Cardiac muscle cell (in vitro differentiated cells and primary cell): ENCODE measurements at regions not wholly inside any gene's neighbourhood (a gene's known extent, or its start where the extent isn't known, plus 50 kb on each side); places are given as distances from the start of the nearest gene placed in this dataset.

Experiments
- DNase-seq, 2 donors: peaks; one replicate each; pipeline versions ENCODE4 v3.0.0 to v3.0.0-alpha.2; 2010 to 2017; ENCODE audit warnings: low read depth in 1 of 2, low spot score in 1 of 2
- H3K27ac ChIP-seq: fragments of 200-600 bp; sonication (generic); 2 replicates; pipeline ENCODE4 v1.5.1; 2016
- H3K27me3 ChIP-seq: fragments of 200-600 bp; sonication (generic); 2 replicates; pipeline ENCODE4 v1.6.0; 2016; ENCODE audit warnings: control low read depth
- H3K36me3 ChIP-seq: fragments of 200-600 bp; sonication (generic); 2 replicates; pipeline ENCODE4 v1.5.1; 2016; ENCODE audit warnings: control low read depth
- H3K4me1 ChIP-seq: fragments of 200-600 bp; sonication (generic); 2 replicates; pipeline ENCODE4 v1.8.1; 2017; ENCODE audit warnings: low read depth, mild to moderate bottlenecking, mixed run types
- H3K4me3 ChIP-seq: fragments of 200-600 bp; sonication (generic); 2 replicates; pipeline ENCODE4 v1.5.1; 2016; ENCODE audit warnings: mild to moderate bottlenecking
- H3K9me3 ChIP-seq: fragments of 200-600 bp; sonication (generic); 2 replicates; pipeline ENCODE4 v1.5.1; 2017; ENCODE audit warnings: low read depth, mild to moderate bottlenecking, control low read depth
- CTCF ChIP-seq: IDR thresholded peaks from 2 replicates; pipeline ENCODE4 v1.5.1; 2012; ENCODE audit warnings: low read depth, mild to moderate bottlenecking, low read length

- H3K9me3 ChIP-seq: no peaks in the 10 kb centered on the region
- no peak overlapping the region for H3K27ac ChIP-seq
- no peak for DNase-seq
- H3K4me3 ChIP-seq: no peak overlapping the region
- H3K4me1 ChIP-seq: no peaks in the 10 kb centered on the region
- no peaks in the 10 kb centered on the region for H3K36me3 ChIP-seq
- H3K27me3 ChIP-seq: no peaks in the 10 kb centered on the region
- TF ChIP-seq CTCF: no peak
Observed at GRCh38 chr4:133498149-133498548, 349.1 kb downstream of the PCDH10 start.

GRCh38 chr4:133493776-133494175 is 344.7 kb downstream of the PCDH10 start:
- H3K4me1 ChIP-seq: no peaks in the 10 kb centered on the region
- peak in 1 of 2 donors; percentile 6 for DNase-seq
- no peak overlapping the region for H3K27ac ChIP-seq
- H3K4me3 ChIP-seq: no peak overlapping the region
- H3K27me3 ChIP-seq: no peaks in the 10 kb centered on the region
- no peak for TF ChIP-seq CTCF
- no peaks in the 10 kb centered on the region for H3K9me3 ChIP-seq
- no peaks in the 10 kb centered on the region for H3K36me3 ChIP-seq

- no peaks in the 10 kb centered on the region for H3K27me3 ChIP-seq
- H3K9me3 ChIP-seq: no peaks in the 10 kb centered on the region
- no peak overlapping the region for H3K27ac ChIP-seq
- TF ChIP-seq CTCF: no peak
- no peak overlapping the region for H3K4me3 ChIP-seq
- no peaks in the 10 kb centered on the region for H3K4me1 ChIP-seq
- no peaks in the 10 kb centered on the region for H3K36me3 ChIP-seq
- DNase-seq: no peak
Observed at GRCh38 chr4:133493241-133493640, 344.1 kb downstream of the PCDH10 start.

GRCh38 chr4:133484287-133484686 is 335.2 kb downstream of the PCDH10 start:
- Histone ChIP-seq H3K36me3 (no peaks in the 10 kb centered on the region), H3K27me3 (no peaks in the 10 kb centered on the region), H3K9me3 (no peaks in the 10 kb centered on the region), H3K4me1 (no peaks in the 10 kb centered on the region), H3K27ac (no peak overlapping the region), H3K4me3 (no peak overlapping the region)
- TF ChIP-seq CTCF: no peak
- DNase-seq: peak in 1 of 2 donors; percentile 13

- Histone ChIP-seq H3K4me1 (no peaks in the 10 kb centered on the region), H3K27me3 (no peaks in the 10 kb centered on the region), H3K27ac (no peak overlapping the region), H3K36me3 (no peaks in the 10 kb centered on the region), H3K9me3 (no peaks in the 10 kb centered on the region), H3K4me3 (no peak overlapping the region)
- TF ChIP-seq CTCF: peak; percentile 58
- peak; percentile 31 to 73 for DNase-seq
Observed at GRCh38 chr4:133483600-133484246, 334.6 kb downstream of the PCDH10 start.

GRCh38 chr4:133476063-133476462 is 327.0 kb downstream of the PCDH10 start:
- Histone ChIP-seq H3K4me1 (no peaks in the 10 kb centered on the region), H3K4me3 (no peak overlapping the region)
- TF ChIP-seq CTCF: no peak

More at GRCh38 chr4:133476063-133476462, 327.0 kb downstream of the PCDH10 start:
- Histone ChIP-seq H3K9me3 (no peaks in the 10 kb centered on the region), H3K27ac (no peak overlapping the region), H3K36me3 (no peaks in the 10 kb centered on the region), H3K27me3 (no peaks in the 10 kb centered on the region)
- DNase-seq: no peak
